ENCODE measurements at regions not wholly inside any gene's neighbourhood (a gene's known extent, or its start where the extent isn't known, plus 50 kb on each side); places are given as distances from the start of the nearest gene placed in this dataset.

- Histone ChIP-seq H2AFZ (ENCODE audit: low read length) (no peak overlapping the region), H3K9me2 (replicated peaks; ENCODE audit: low read depth, low read length) (no peaks in the 10 kb centered on the region), H3K4me2 (ENCODE audit: low read depth, low read length, poor library complexity, severe bottlenecking) (no peak overlapping the region), H3K36me3 (ENCODE audit: insufficient read depth, low read length) (no peaks in the 10 kb centered on the region), H3F3A (ENCODE audit: low read depth) (no peaks in the 10 kb centered on the region), H3K4me3 (ENCODE audit: low read length, poor library complexity, severe bottlenecking) (no peak overlapping the region), H3K9me3 (ENCODE audit: insufficient read depth, low read depth, low read length) (no peaks in the 10 kb centered on the region), H4K20me1 (ENCODE audit: insufficient read depth, low read length, poor library complexity, severe bottlenecking) (no peaks in the 10 kb centered on the region), H3K4me1 (ENCODE audit: insufficient read depth, low read length, poor library complexity, severe bottlenecking) (no peaks in the 10 kb centered on the region), H3K27me3 (ENCODE audit: insufficient read depth, low read length, poor library complexity, severe bottlenecking) (no peaks in the 10 kb centered on the region), H3K79me2 (ENCODE audit: insufficient read depth, low read length) (no peaks in the 10 kb centered on the region), H3K9ac (ENCODE audit: low read depth, low read length, poor library complexity, severe bottlenecking) (no peak overlapping the region)
- no peak for TF ChIP-seq CTCF (conservative IDR thresholded peaks at IDR 0.05; ENCODE audit: low read length)
- no peak for TF ChIP-seq EZH2phosphoT487 (IDR thresholded peaks at IDR 0.05; ENCODE audit: borderline replicate concordance)
Observed at GRCh38 chr13:107118506-107118905, 550.6 kb upstream of the ARGLU1 start.

GRCh38 chr13:107117327-107118012 lies 549.5 kb upstream of the ARGLU1 start:
- TF ChIP-seq EZH2phosphoT487 (IDR thresholded peaks at IDR 0.05; ENCODE audit: borderline replicate concordance) (no peak), CTCF (conservative IDR thresholded peaks at IDR 0.05; ENCODE audit: low read length) (no peak)
- Histone ChIP-seq H3K9me3 (ENCODE audit: insufficient read depth, low read depth, low read length) (no peaks in the 10 kb centered on the region), H4K20me1 (ENCODE audit: insufficient read depth, low read length, poor library complexity, severe bottlenecking) (no peaks in the 10 kb centered on the region), H3K4me3 (ENCODE audit: low read length, poor library complexity, severe bottlenecking) (no peak overlapping the region), H3K9ac (ENCODE audit: low read depth, low read length, poor library complexity, severe bottlenecking) (no peak overlapping the region), H3K9me2 (replicated peaks; ENCODE audit: low read depth, low read length) (no peaks in the 10 kb centered on the region), H2AFZ (ENCODE audit: low read length) (no peak overlapping the region), H3K27me3 (ENCODE audit: insufficient read depth, low read length, poor library complexity, severe bottlenecking) (no peaks in the 10 kb centered on the region), H3K79me2 (ENCODE audit: insufficient read depth, low read length) (no peaks in the 10 kb centered on the region), H3K4me2 (ENCODE audit: low read depth, low read length, poor library complexity, severe bottlenecking) (no peak overlapping the region), H3K36me3 (ENCODE audit: insufficient read depth, low read length) (no peaks in the 10 kb centered on the region), H3F3A (ENCODE audit: low read depth) (no peaks in the 10 kb centered on the region), H3K4me1 (ENCODE audit: insufficient read depth, low read length, poor library complexity, severe bottlenecking) (no peaks in the 10 kb centered on the region)

- no peak overlapping the region for H3K4me3 ChIP-seq (ENCODE audit: low read length, poor library complexity, severe bottlenecking)
- TF ChIP-seq EZH2phosphoT487 (IDR thresholded peaks at IDR 0.05; ENCODE audit: borderline replicate concordance) (no peak), CTCF (conservative IDR thresholded peaks at IDR 0.05; ENCODE audit: low read length) (no peak)
- no peak overlapping the region for H3K9ac ChIP-seq (ENCODE audit: low read depth, low read length, poor library complexity, severe bottlenecking)
Observed at GRCh38 chr13:107113387-107113786, 545.5 kb upstream of the ARGLU1 start.

More at GRCh38 chr13:107113387-107113786, 545.5 kb upstream of the ARGLU1 start:
- no peaks in the 10 kb centered on the region for H3K9me2 ChIP-seq (replicated peaks; ENCODE audit: low read depth, low read length)
- H2AFZ ChIP-seq (ENCODE audit: low read length), result no peak overlapping the region
- H3K79me2 ChIP-seq (ENCODE audit: insufficient read depth, low read length), result no peaks in the 10 kb centered on the region
- H3F3A ChIP-seq (ENCODE audit: low read depth), result no peaks in the 10 kb centered on the region
- H3K27me3 ChIP-seq (ENCODE audit: insufficient read depth, low read length, poor library complexity, severe bottlenecking), result no peaks in the 10 kb centered on the region
- H3K4me2 ChIP-seq (ENCODE audit: low read depth, low read length, poor library complexity, severe bottlenecking), result no peak overlapping the region
- H3K9me3 ChIP-seq (ENCODE audit: insufficient read depth, low read depth, low read length), result no peaks in the 10 kb centered on the region; the same call in 1 of the 2 replicates
- H3K36me3 ChIP-seq (ENCODE audit: insufficient read depth, low read length), result no peaks in the 10 kb centered on the region
- H4K20me1 ChIP-seq (ENCODE audit: insufficient read depth, low read length, poor library complexity, severe bottlenecking), result no peaks in the 10 kb centered on the region
- no peaks in the 10 kb centered on the region for H3K4me1 ChIP-seq (ENCODE audit: insufficient read depth, low read length, poor library complexity, severe bottlenecking)
